ENCODE measurements at regions not wholly inside any gene's neighbourhood (a gene's known extent, or its start where the extent isn't known, plus 50 kb on each side); places are given as distances from the start of the nearest gene placed in this dataset.

- no peak for DNase-seq
Observed at GRCh38 chr2:122238006-122238559, 482.6 kb downstream of the TSN start.

GRCh38 chr2:122239440-122239839, 484.0 kb downstream of the TSN start:
- no peak for DNase-seq

- DNase-seq, result no peak
Observed at GRCh38 chr2:122244598-122245229, 489.3 kb downstream of the TSN start.

GRCh38 chr2:122249673-122250072, 494.2 kb downstream of the TSN start:
- DNase-seq, result no peak

GRCh38 chr2:122251158-122251557, 495.7 kb downstream of the TSN start:
- no peak for DNase-seq

GRCh38 chr2:122251566-122251965, 496.1 kb downstream of the TSN start:
- no peak for DNase-seq

GRCh38 chr2:122255924-122256323, 500.5 kb downstream of the TSN start:
- DNase-seq, result peak; percentile 22

- DNase-seq, result no peak
Observed at GRCh38 chr2:122261911-122262310, 506.5 kb downstream of the TSN start.

- no peak for DNase-seq
Observed at GRCh38 chr2:122263746-122264145, 508.3 kb downstream of the TSN start.

GRCh38 chr2:122266636-122267035, 511.2 kb downstream of the TSN start:
- DNase-seq, result no peak

- DNase-seq, result no peak
Observed at GRCh38 chr2:122267947-122268346, 512.5 kb downstream of the TSN start.

- no peak for DNase-seq
Observed at GRCh38 chr2:122273785-122274419, 518.5 kb downstream of the TSN start.

- DNase-seq, result no peak
Observed at GRCh38 chr2:122277956-122278355, 522.5 kb downstream of the TSN start.

GRCh38 chr2:122300758-122301157, 545.3 kb downstream of the TSN start:
- no peak for DNase-seq

GRCh38 chr2:122307763-122308162, 552.3 kb downstream of the TSN start:
- no peak for DNase-seq

GRCh38 chr2:122315306-122315705, 559.9 kb downstream of the TSN start:
- no peak for DNase-seq

- no peak for DNase-seq
Observed at GRCh38 chr2:122319539-122320132, 564.2 kb downstream of the TSN start.

- no peak for DNase-seq
Observed at GRCh38 chr2:122322815-122323214, 567.4 kb downstream of the TSN start.

GRCh38 chr2:122323927-122324326, 568.5 kb downstream of the TSN start:
- DNase-seq, result no peak

GRCh38 chr2:122326471-122326870, 571.0 kb downstream of the TSN start:
- DNase-seq, result no peak

GRCh38 chr2:122328816-122329215, 573.4 kb downstream of the TSN start:
- no peak for DNase-seq

GRCh38 chr2:122329278-122329677, 573.8 kb downstream of the TSN start:
- DNase-seq, result peak; percentile 21

- DNase-seq, result no peak
Observed at GRCh38 chr2:122333932-122334331, 578.5 kb downstream of the TSN start.

GRCh38 chr2:122338000-122338399, 582.5 kb downstream of the TSN start:
- no peak for DNase-seq

Measured in fibroblast of skin of right biceps (primary cell).